GM12892 (cell line): ENCODE measurements at regions not wholly inside any gene's neighbourhood (a gene's known extent, or its start where the extent isn't known, plus 50 kb on each side); places are given as distances from the start of the nearest gene placed in this dataset.

ENCODE experiments used
- POLR2A ChIP-seq: IDR thresholded peaks from 2 replicates; pipeline ENCODE4 v1.6.1; 2011; ENCODE audit warnings: low read depth, low read length, control low read depth
- POLR2AphosphoS5 ChIP-seq: IDR thresholded peaks from 2 replicates; pipeline ENCODE4 v1.6.1; 2011; ENCODE audit warnings: low read depth, low read length, control low read depth

- TF ChIP-seq POLR2AphosphoS5 (no peak), POLR2A (no peak)
Measured at GRCh38 chr13:64937302-64937701, 2292.8 kb downstream of the PCDH9 start.
